ENCODE measurements at regions not wholly inside any gene's neighbourhood (a gene's known extent, or its start where the extent isn't known, plus 50 kb on each side); places are given as distances from the start of the nearest gene placed in this dataset.
"Not testable (repeated sequence)": the region's sequence is repeated elsewhere in the genome, so short reads cannot be mapped to it uniquely, and the experiment has no call there.

GRCh38 chr17:52965856-52966255 is 807.3 kb upstream of the CA10 start:
- no peak for DNase-seq (ENCODE audit: insufficient read length, low spot score)
- no peak for FAIRE-seq
- no peak for TF ChIP-seq CTCF (IDR thresholded peaks at IDR 0.05; ENCODE audit: insufficient read depth, missing control alignments)

- not testable (repeated sequence) for DNase-seq (ENCODE audit: insufficient read length, low spot score); FAIRE-seq
These were observed 803.2 kb upstream of the CA10 start for GRCh38 chr17:52961751-52962150.

- TF ChIP-seq CTCF (IDR thresholded peaks at IDR 0.05; ENCODE audit: insufficient read depth, missing control alignments), result no peak
- no peak for FAIRE-seq
These were observed 798.9 kb upstream of the CA10 start for GRCh38 chr17:52957411-52957810.

GRCh38 chr17:52947418-52947817 is 788.9 kb upstream of the CA10 start:
- DNase-seq (ENCODE audit: insufficient read length, low spot score) (no peak), FAIRE-seq (no peak)
- no peak for TF ChIP-seq CTCF (IDR thresholded peaks at IDR 0.05; ENCODE audit: insufficient read depth, missing control alignments)

More at GRCh38 chr17:52957411-52957810, 798.9 kb upstream of the CA10 start:
- no peak for DNase-seq (ENCODE audit: insufficient read length, low spot score)

- DNase-seq (ENCODE audit: insufficient read length, low spot score), result no peak
- no peak for FAIRE-seq
- no peak for TF ChIP-seq CTCF (IDR thresholded peaks at IDR 0.05; ENCODE audit: insufficient read depth, missing control alignments)
These were observed 780.2 kb upstream of the CA10 start for GRCh38 chr17:52938623-52939230.

GRCh38 chr17:52930581-52930980 is 772.1 kb upstream of the CA10 start:
- DNase-seq (ENCODE audit: insufficient read length, low spot score) (no peak), FAIRE-seq (no peak)
- no peak for TF ChIP-seq CTCF (IDR thresholded peaks at IDR 0.05; ENCODE audit: insufficient read depth, missing control alignments)

- TF ChIP-seq CTCF (IDR thresholded peaks at IDR 0.05; ENCODE audit: insufficient read depth, missing control alignments), result no peak
- DNase-seq (ENCODE audit: insufficient read length, low spot score) (no peak), FAIRE-seq (no peak)
These were observed 771.6 kb upstream of the CA10 start for GRCh38 chr17:52930145-52930544.

- no peak for DNase-seq (ENCODE audit: insufficient read length, low spot score)
- no peak for FAIRE-seq
- no peak for TF ChIP-seq CTCF (IDR thresholded peaks at IDR 0.05; ENCODE audit: insufficient read depth, missing control alignments)
These were observed 765.1 kb upstream of the CA10 start for GRCh38 chr17:52923658-52924057.
